HEK293 (cell line): ENCODE measurements at regions not wholly inside any gene's neighbourhood (a gene's known extent, or its start where the extent isn't known, plus 50 kb on each side); places are given as distances from the start of the nearest gene placed in this dataset.

Experiments used
- CTCF ChIA-PET: fragments of 350-600 bp; formaldehyde crosslinking; extraction: SDS; loops from one replicate; lab custom pipeline; 2021; ENCODE audit warnings: antibody characterized with exemption; lab: Yijun Ruan, JAX
- POLR2A ChIA-PET: fragments of 300-600 bp; formaldehyde crosslinking; extraction: SDS; loops from one replicate; lab custom pipeline; 2020; ENCODE audit warnings: antibody characterized with exemption, inconsistent platforms; lab: Yijun Ruan, JAX
- H3K27ac ChIP-seq: fragments of 200-500 bp; sonication (Bioruptor generic); 2 replicates; pipeline ENCODE4 v1.5.1; 2014; ENCODE audit warnings: low read depth, low read length, control low read depth, inconsistent platforms; ENCODE audit errors: extremely low read depth
- H3K36me3 ChIP-seq, 2 experiments: fragments of 200-500 bp in 1 of 2; sonication (Bioruptor generic) in 1 of 2; 1 replicate in 1 of 2; 2 replicates in 1 of 2; pipeline ENCODE4 v1.5.1; 2014 to 2017; ENCODE audit warnings: inconsistent platforms in 2 of 2, low read length in 2 of 2; ENCODE audit not compliant: control insufficient read depth in 2 of 2, insufficient read depth in 1 of 2
- H3K4me1 ChIP-seq: fragments of 200-500 bp; sonication (Bioruptor generic); 2 replicates; pipeline ENCODE4 v1.5.1; 2014; ENCODE audit warnings: mild to moderate bottlenecking, low read length, inconsistent platforms; ENCODE audit not compliant: control insufficient read depth, insufficient read depth
- H3K4me3 ChIP-seq: 2 replicates; pipeline ENCODE4 v1.5.1; 2011; ENCODE audit warnings: low read depth, mild to moderate bottlenecking, control low read depth, low read length, moderate library complexity
- H3K9me3 ChIP-seq: fragments of 200-500 bp; sonication (Bioruptor generic); 2 replicates; pipeline ENCODE4 v1.5.1; 2014; ENCODE audit warnings: low read depth, low read length, inconsistent platforms; ENCODE audit not compliant: control insufficient read depth, insufficient read depth
- BCL11A ChIP-seq: fragments of 450-650 bp; formaldehyde crosslinking; IDR thresholded peaks from 2 replicates; pipeline ENCODE4 v1.5.1; 2016; ENCODE audit warnings: low read depth, missing biosample characterization, missing genetic modification characterization
- GFI1B ChIP-seq: fragments of 450-650 bp; formaldehyde crosslinking; IDR thresholded peaks from 2 replicates; pipeline ENCODE4 v1.5.1; 2016; ENCODE audit warnings: missing biosample characterization, missing genetic modification characterization
- GLI4 ChIP-seq: fragments of 450-650 bp; formaldehyde crosslinking; IDR thresholded peaks from 2 replicates; pipeline ENCODE4 v1.5.1; 2016; ENCODE audit warnings: missing biosample characterization, missing genetic modification characterization
- MEIS1 ChIP-seq: sonication (generic); formaldehyde crosslinking; IDR thresholded peaks from 2 replicates; pipeline ENCODE4 v1.8.1; 2022; ENCODE audit warnings: missing genetic modification reagents, mild to moderate bottlenecking, borderline replicate concordance
- MZF1 ChIP-seq: fragments of 450-650 bp; formaldehyde crosslinking; IDR thresholded peaks from 2 replicates; pipeline ENCODE4 v1.5.1; 2017; ENCODE audit warnings: missing biosample characterization, missing genetic modification characterization, borderline replicate concordance
- REPIN1 ChIP-seq: fragments of 450-650 bp; formaldehyde crosslinking; IDR thresholded peaks from 2 replicates; pipeline ENCODE4 v1.5.1; 2017; ENCODE audit warnings: missing biosample characterization, missing genetic modification characterization, low read depth
- SETDB1 ChIP-seq: IDR thresholded peaks from one replicate; pipeline ENCODE4 v1.6.1; 2017; ENCODE audit warnings: mild to moderate bottlenecking, low read length, moderate library complexity, mixed read lengths; ENCODE audit not compliant: insufficient read length
- ZNF2 ChIP-seq: fragments of 450-650 bp; formaldehyde crosslinking; IDR thresholded peaks from 2 replicates; pipeline ENCODE4 v1.5.1; 2016; ENCODE audit warnings: missing biosample characterization, missing genetic modification characterization
- ZNF426 ChIP-seq: fragments of 450-650 bp; formaldehyde crosslinking; IDR thresholded peaks from 2 replicates; pipeline ENCODE4 v1.5.1; 2017; ENCODE audit warnings: missing biosample characterization, missing genetic modification characterization, mild to moderate bottlenecking, inconsistent platforms, moderate library complexity
- ZNF561 ChIP-seq: fragments of 450-650 bp; IDR thresholded peaks from 2 replicates; pipeline ENCODE4 v1.5.1; 2018; ENCODE audit warnings: missing biosample characterization, missing genetic modification characterization, borderline replicate concordance
- TF ChIP-seq, protein P1 (sequence below): fragments of 450-650 bp; formaldehyde crosslinking; IDR thresholded peaks from 2 replicates; pipeline ENCODE4 v1.5.1; 2017; ENCODE audit warnings: missing biosample characterization, missing genetic modification characterization
- TF ChIP-seq, protein P2 (sequence below): fragments of 450-650 bp; IDR thresholded peaks from 2 replicates; pipeline ENCODE4 v1.5.1; 2018; ENCODE audit warnings: missing biosample characterization, missing genetic modification characterization
- TF ChIP-seq, protein P3 (sequence below): fragments of 450-650 bp; formaldehyde crosslinking; IDR thresholded peaks from 2 replicates; pipeline ENCODE4 v1.5.1; 2016; ENCODE audit warnings: missing biosample characterization, missing genetic modification characterization
- TF ChIP-seq, protein P4 (sequence below): fragments of 450-650 bp; formaldehyde crosslinking; IDR thresholded peaks from 2 replicates; pipeline ENCODE4 v1.5.1; 2016; ENCODE audit warnings: missing biosample characterization, missing genetic modification characterization
- TF ChIP-seq, protein P5 (sequence below): fragments of 450-650 bp; formaldehyde crosslinking; IDR thresholded peaks from 2 replicates; pipeline ENCODE4 v1.5.1; 2016; ENCODE audit warnings: missing biosample characterization, missing genetic modification characterization, low read depth

DNA sequence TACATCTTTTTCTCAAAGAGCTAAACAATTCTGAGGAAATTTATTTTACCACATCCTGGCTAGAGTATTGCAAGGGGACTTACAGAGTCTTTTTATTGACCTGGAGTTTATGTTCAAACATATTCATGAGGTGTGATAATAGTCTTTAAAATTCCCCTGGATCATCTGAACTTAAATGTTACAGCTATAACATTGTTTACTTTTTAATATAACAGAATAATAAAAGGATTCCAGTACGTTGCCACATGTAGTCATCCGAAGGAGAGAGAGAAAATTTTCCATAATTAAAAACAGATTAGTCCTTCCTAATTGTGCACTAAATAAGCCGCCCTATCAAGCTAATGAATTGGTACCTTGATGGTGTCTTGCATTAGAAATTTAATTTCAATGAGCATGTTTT, 765.4 kb upstream of the MAP3K7 start (continued):
- TF ChIP-seq, protein P1, sequence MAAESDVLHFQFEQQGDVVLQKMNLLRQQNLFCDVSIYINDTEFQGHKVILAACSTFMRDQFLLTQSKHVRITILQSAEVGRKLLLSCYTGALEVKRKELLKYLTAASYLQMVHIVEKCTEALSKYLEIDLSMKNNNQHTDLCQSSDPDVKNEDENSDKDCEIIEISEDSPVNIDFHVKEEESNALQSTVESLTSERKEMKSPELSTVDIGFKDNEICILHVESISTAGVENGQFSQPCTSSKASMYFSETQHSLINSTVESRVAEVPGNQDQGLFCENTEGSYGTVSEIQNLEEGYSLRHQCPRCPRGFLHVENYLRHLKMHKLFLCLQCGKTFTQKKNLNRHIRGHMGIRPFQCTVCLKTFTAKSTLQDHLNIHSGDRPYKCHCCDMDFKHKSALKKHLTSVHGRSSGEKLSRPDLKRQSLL (tag by site-specific recombination): no peak
- TF ChIP-seq BCL11A (tag by site-specific recombination) (no peak), MZF1 (tag by site-specific recombination) (no peak)
- TF ChIP-seq, all 188 proteins: peak for 0

DNA sequence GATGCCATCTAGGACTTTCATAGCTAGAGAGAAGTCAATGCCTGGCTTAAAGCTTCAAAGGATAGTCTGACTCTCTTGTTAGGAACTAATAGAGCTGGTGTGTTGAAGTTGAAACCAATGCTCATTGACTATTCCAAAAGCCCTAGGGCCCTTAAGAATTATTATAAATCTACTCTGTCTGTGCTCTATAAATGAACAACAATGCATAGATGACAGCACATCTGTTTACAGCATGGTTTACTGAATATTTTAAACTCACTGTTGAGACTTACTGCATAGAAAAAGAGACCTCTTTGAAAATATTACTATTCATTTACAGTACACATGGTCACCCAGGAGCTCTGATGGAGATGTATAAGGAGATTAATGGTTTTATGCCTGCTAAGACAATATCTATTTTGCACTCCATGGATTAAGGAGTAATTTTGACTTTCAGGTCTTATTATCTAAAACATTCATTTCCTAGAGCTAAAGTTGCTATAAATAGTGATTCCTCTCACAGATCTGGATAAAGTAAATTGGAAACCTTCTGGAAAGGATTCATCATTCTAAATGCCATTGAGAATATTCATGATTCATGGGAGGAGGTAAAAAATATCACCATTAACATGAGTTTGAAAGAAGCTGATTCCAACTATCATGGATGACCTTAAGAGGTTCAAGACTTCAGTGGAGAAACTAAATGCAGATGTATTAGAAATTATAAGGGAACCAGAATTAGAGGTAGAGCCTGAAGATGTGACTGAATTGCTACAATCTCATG, 763.5 kb upstream of the MAP3K7 start:
- H3K27ac ChIP-seq: no peak overlapping the region
- POLR2A ChIA-PET: no interaction called here
- TF ChIP-seq MEIS1 (CRISPR knock-in tag): no peak
- TF ChIP-seq GLI4 (tag by site-specific recombination): no peak
- TF ChIP-seq ZNF426 (tag by site-specific recombination): no peak
- TF ChIP-seq, protein P2, sequence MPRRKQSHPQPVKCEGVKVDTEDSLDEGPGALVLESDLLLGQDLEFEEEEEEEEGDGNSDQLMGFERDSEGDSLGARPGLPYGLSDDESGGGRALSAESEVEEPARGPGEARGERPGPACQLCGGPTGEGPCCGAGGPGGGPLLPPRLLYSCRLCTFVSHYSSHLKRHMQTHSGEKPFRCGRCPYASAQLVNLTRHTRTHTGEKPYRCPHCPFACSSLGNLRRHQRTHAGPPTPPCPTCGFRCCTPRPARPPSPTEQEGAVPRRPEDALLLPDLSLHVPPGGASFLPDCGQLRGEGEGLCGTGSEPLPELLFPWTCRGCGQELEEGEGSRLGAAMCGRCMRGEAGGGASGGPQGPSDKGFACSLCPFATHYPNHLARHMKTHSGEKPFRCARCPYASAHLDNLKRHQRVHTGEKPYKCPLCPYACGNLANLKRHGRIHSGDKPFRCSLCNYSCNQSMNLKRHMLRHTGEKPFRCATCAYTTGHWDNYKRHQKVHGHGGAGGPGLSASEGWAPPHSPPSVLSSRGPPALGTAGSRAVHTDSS (tag by site-specific recombination): no peak
- TF ChIP-seq, protein P3, sequence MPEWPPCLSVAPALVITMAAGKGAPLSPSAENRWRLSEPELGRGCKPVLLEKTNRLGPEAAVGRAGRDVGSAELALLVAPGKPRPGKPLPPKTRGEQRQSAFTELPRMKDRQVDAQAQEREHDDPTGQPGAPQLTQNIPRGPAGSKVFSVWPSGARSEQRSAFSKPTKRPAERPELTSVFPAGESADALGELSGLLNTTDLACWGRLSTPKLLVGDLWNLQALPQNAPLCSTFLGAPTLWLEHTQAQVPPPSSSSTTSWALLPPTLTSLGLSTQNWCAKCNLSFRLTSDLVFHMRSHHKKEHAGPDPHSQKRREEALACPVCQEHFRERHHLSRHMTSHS (tag by site-specific recombination): no peak
- TF ChIP-seq GFI1B (tag by site-specific recombination): no peak
- TF ChIP-seq, protein P4, sequence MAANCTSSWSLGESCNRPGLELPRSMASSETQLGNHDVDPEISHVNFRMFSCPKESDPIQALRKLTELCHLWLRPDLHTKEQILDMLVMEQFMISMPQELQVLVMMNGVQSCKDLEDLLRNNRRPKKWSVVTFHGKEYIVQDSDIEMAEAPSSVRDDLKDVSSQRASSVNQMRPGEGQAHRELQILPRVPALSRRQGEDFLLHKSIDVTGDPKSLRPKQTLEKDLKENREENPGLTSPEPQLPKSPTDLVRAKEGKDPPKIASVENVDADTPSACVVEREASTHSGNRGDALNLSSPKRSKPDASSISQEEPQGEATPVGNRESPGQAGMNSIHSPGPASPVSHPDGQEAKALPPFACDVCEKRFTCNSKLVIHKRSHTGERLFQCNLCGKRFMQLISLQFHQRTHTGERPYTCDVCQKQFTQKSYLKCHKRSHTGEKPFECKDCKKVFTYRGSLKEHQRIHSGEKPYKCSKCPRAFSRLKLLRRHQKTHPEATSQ: no peak
- no peak for TF ChIP-seq ZNF561 (tag by site-specific recombination)
- TF ChIP-seq, protein P5, sequence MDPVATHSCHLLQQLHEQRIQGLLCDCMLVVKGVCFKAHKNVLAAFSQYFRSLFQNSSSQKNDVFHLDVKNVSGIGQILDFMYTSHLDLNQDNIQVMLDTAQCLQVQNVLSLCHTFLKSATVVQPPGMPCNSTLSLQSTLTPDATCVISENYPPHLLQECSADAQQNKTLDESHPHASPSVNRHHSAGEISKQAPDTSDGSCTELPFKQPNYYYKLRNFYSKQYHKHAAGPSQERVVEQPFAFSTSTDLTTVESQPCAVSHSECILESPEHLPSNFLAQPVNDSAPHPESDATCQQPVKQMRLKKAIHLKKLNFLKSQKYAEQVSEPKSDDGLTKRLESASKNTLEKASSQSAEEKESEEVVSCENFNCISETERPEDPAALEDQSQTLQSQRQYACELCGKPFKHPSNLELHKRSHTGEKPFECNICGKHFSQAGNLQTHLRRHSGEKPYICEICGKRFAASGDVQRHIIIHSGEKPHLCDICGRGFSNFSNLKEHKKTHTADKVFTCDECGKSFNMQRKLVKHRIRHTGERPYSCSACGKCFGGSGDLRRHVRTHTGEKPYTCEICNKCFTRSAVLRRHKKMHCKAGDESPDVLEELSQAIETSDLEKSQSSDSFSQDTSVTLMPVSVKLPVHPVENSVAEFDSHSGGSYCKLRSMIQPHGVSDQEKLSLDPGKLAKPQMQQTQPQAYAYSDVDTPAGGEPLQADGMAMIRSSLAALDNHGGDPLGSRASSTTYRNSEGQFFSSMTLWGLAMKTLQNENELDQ (tag by site-specific recombination): no peak
- TF ChIP-seq SETDB1: no peak
- TF ChIP-seq ZNF2 (tag by site-specific recombination): no peak
- TF ChIP-seq REPIN1 (tag by site-specific recombination): no peak
- TF ChIP-seq, all 188 proteins: peak for 0
- Histone ChIP-seq H3K4me3 (no peak overlapping the region), H3K36me3 (no peaks in the 10 kb centered on the region), H3K9me3 (no peaks in the 10 kb centered on the region), H3K4me1 (no peaks in the 10 kb centered on the region)
- CTCF ChIA-PET: interaction anchor here (0.7 to 1.1 kb wide), 2 partner anchors 13 to 318 kb away, joined by 3 to 4 read pairs; no protein-coding TSS in a partner anchor
